Panc1 (cell line): ENCODE measurements at regions not wholly inside any gene's neighbourhood (a gene's known extent, or its start where the extent isn't known, plus 50 kb on each side); places are given as distances from the start of the nearest gene placed in this dataset.
A peak's percentile ranks its signal among the peaks of the same experiment; 100 is the strongest.

Experiments used
- ATAC-seq: fragments of 200-7000 bp; cut with Tn5 transposase; 2 replicates; pipeline ENCODE4 v1.9.1; 2020; ENCODE audit warnings: mild to moderate bottlenecking, moderate library complexity
- BruUV-seq: library from RNA; stranded (reverse); fragments of 400-500 nt; replicated peaks from 2 replicates; lab custom pipeline; 2021; lab: Mats Ljungman, UMichigan
- CTCF ChIA-PET: fragments of 300-600 bp; sonication (Branson Sonifier 250); formaldehyde crosslinking; loops from one replicate; lab custom pipeline; 2022; ENCODE audit warnings: antibody characterized with exemption; lab: Charles Lee
- POLR2A ChIA-PET: fragments of 300-600 bp; sonication (Branson Sonifier 250); formaldehyde crosslinking; loops from one replicate; lab custom pipeline; 2022; ENCODE audit warnings: antibody characterized with exemption; lab: Charles Lee
- DNase-seq: peaks from one replicate; pipeline ENCODE4 v3.0.0-alpha.2; 2010; ENCODE audit warnings: low read depth, low spot score
- H3K27ac ChIP-seq: 2 replicates; pipeline ENCODE4 v1.5.1; 2011; ENCODE audit warnings: mild to moderate bottlenecking, low read length, inconsistent platforms
- H3K27me3 ChIP-seq: fragments of 200-500 bp; sonication (Bioruptor generic); 2 replicates; pipeline ENCODE4 v1.6.0; 2014; ENCODE audit warnings: low read length, inconsistent platforms; ENCODE audit not compliant: control insufficient read depth, insufficient read depth
- H3K36me3 ChIP-seq: fragments of 200-500 bp; sonication (Bioruptor generic); 2 replicates; pipeline ENCODE4 v1.5.1; 2014; ENCODE audit warnings: inconsistent platforms, mild to moderate bottlenecking, low read length, moderate library complexity; ENCODE audit not compliant: control insufficient read depth, insufficient read depth
- H3K4me1 ChIP-seq: 2 replicates; pipeline ENCODE4 v1.5.1; 2011; ENCODE audit warnings: inconsistent platforms, mild to moderate bottlenecking, low read length, moderate library complexity; ENCODE audit not compliant: control insufficient read depth, insufficient read depth
- H3K4me3 ChIP-seq, 2 experiments: 2 replicates each; pipeline ENCODE4 v1.5.1; 2011 to 2012; ENCODE audit warnings: low read depth in 2 of 2, low read length in 2 of 2, mild to moderate bottlenecking in 2 of 2, inconsistent platforms in 1 of 2, moderate library complexity in 1 of 2
- H3K9me3 ChIP-seq: fragments of 200-500 bp; sonication (Bioruptor generic); 2 replicates; pipeline ENCODE4 v1.5.1; 2014; ENCODE audit warnings: low read depth, mild to moderate bottlenecking, inconsistent platforms, low read length, moderate library complexity; ENCODE audit not compliant: control insufficient read depth, insufficient read depth
- POLR2AphosphoS5 ChIP-seq: IDR thresholded peaks from 2 replicates; pipeline ENCODE4 v1.6.1; 2012; ENCODE audit warnings: mild to moderate bottlenecking, low read depth, low read length, moderate library complexity
- SIN3A ChIP-seq: IDR thresholded peaks from 2 replicates; pipeline ENCODE4 v1.6.1; 2012; ENCODE audit warnings: low read depth, mild to moderate bottlenecking, low read length, moderate library complexity, borderline replicate concordance; ENCODE audit not compliant: insufficient read depth
- TCF7L2 ChIP-seq: IDR thresholded peaks from 2 replicates; pipeline ENCODE4 v1.6.1; 2011; ENCODE audit warnings: mild to moderate bottlenecking, low read depth, low read length, inconsistent platforms
- in situ Hi-C: cut with HindIII; loops from 2 replicates; pipeline ENCODE4 v1.10.0; 2016; ENCODE audit warnings: low sequenced_read_pairs, low pct_unique_long_range_greater_than_20kb
- intact Hi-C: fragments of 100-400 bp; cut with micrococcal nuclease; formaldehyde crosslinking; loops from one replicate; pipeline ENCODE4 v1.10.0; 2022; ENCODE audit not compliant: unreplicated experiment
- TF ChIP-seq, protein P1 (sequence below): fragments of 450-650 bp; IDR thresholded peaks from 2 replicates; pipeline ENCODE4 v1.5.1; 2017; ENCODE audit warnings: mild to moderate bottlenecking
- TF ChIP-seq, protein P2 (sequence below), 2 experiments: IDR thresholded peaks; 2 replicates each; pipeline ENCODE4 v1.6.1; 2011 to 2012; ENCODE audit warnings: low read depth in 2 of 2, control low read depth in 1 of 2, low read length in 1 of 2, mild to moderate bottlenecking in 1 of 2, moderate library complexity in 1 of 2; ENCODE audit not compliant: insufficient read depth in 1 of 2

DNA sequence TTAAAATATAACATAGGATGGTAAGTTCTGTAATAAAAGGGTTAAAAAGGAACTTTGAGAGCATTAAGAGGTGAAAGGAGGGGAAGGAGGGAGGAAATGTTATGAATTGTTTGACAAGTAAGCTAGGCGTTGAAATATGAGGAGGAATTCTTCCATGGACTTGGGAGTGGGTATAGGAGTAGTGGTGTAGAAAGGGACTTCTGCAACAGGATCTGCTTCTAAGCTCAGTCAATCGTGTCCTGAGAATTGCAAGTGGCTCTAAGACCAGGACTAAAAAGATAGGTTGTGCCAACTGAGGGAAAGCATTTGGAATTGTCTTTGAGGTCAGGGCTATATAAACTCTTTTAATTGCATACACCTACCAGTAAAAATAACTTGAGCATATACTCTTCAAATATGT, 74.1 kb upstream of the SLC38A2 start:
- peaks cover 59% of the 10 kb centered on the region for H3K4me1 ChIP-seq
- peak overlapping the region; percentile 78 for H3K27ac ChIP-seq
- intact Hi-C loops (no loop called here), in situ Hi-C loops (no loop called here)
- no peaks in the 10 kb centered on the region for H3K36me3 ChIP-seq
- DNase-seq (no peak), ATAC-seq (peak; percentile 59; the same call in 1 of the 2 replicates)
- H3K9me3 ChIP-seq = no peaks in the 10 kb centered on the region
- no peak overlapping the region for H3K4me3 ChIP-seq
- ChIA-PET CTCF (no interaction called here), POLR2A (interaction anchor here (0.6 to 0.7 kb wide), 2 partner anchors 211 to 1758 kb away, joined by 3 read pairs; no protein-coding TSS in a partner anchor)
- H3K27me3 ChIP-seq = no peaks in the 10 kb centered on the region
- BruUV-seq = no TSS peak
- TF ChIP-seq TCF7L2 = peak; percentile 42; the same call in 1 of the 2 replicates
- no peak for TF ChIP-seq SIN3A

DNA sequence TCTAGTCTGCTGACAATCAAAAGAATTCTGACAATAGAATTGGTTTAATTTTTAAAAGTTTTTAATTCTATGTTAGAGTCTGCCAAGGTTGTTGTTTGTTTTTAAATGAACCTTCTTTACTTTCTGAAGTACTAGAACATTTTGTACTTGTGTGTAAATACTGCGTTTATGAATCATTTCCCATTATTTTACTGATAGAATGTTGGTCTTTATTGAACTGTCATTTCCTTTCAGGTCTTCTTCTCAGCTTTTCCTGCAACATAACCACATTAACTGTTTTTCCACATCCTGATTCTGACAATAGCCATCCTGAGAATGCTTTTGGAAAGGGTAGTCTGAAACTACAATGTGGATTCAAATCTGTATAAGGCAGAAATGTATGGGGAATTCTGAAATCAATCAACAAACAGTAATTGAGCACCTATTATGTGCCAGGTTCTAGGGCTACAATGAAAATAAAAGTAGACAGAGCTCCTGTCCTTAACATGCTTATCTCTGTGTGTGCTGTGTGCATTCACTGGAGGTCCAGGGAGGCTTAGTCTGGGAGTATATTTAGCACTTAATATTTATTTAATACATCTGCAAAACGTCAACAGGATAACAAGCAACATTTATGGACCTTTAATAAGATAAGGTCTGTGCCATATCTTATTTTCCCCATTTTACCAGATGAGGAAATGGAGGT, 73.1 kb upstream of the SLC38A2 start:
- CTCF ChIA-PET = no interaction called here
- Histone ChIP-seq H3K27me3 (no peaks in the 10 kb centered on the region), H3K4me3 (no peak overlapping the region), H3K36me3 (no peaks in the 10 kb centered on the region), H3K27ac (peak overlapping the region; percentile 78), H3K9me3 (no peaks in the 10 kb centered on the region), H3K4me1 (peaks cover 50% of the 10 kb centered on the region)
- BruUV-seq = no TSS peak
- POLR2A ChIA-PET = no interaction called here
- in situ Hi-C loops = no loop called here
- TF ChIP-seq, protein P1, sequence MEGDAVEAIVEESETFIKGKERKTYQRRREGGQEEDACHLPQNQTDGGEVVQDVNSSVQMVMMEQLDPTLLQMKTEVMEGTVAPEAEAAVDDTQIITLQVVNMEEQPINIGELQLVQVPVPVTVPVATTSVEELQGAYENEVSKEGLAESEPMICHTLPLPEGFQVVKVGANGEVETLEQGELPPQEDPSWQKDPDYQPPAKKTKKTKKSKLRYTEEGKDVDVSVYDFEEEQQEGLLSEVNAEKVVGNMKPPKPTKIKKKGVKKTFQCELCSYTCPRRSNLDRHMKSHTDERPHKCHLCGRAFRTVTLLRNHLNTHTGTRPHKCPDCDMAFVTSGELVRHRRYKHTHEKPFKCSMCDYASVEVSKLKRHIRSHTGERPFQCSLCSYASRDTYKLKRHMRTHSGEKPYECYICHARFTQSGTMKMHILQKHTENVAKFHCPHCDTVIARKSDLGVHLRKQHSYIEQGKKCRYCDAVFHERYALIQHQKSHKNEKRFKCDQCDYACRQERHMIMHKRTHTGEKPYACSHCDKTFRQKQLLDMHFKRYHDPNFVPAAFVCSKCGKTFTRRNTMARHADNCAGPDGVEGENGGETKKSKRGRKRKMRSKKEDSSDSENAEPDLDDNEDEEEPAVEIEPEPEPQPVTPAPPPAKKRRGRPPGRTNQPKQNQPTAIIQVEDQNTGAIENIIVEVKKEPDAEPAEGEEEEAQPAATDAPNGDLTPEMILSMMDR = no peak
- TF ChIP-seq TCF7L2 = no peak
- TF ChIP-seq, protein P2, sequence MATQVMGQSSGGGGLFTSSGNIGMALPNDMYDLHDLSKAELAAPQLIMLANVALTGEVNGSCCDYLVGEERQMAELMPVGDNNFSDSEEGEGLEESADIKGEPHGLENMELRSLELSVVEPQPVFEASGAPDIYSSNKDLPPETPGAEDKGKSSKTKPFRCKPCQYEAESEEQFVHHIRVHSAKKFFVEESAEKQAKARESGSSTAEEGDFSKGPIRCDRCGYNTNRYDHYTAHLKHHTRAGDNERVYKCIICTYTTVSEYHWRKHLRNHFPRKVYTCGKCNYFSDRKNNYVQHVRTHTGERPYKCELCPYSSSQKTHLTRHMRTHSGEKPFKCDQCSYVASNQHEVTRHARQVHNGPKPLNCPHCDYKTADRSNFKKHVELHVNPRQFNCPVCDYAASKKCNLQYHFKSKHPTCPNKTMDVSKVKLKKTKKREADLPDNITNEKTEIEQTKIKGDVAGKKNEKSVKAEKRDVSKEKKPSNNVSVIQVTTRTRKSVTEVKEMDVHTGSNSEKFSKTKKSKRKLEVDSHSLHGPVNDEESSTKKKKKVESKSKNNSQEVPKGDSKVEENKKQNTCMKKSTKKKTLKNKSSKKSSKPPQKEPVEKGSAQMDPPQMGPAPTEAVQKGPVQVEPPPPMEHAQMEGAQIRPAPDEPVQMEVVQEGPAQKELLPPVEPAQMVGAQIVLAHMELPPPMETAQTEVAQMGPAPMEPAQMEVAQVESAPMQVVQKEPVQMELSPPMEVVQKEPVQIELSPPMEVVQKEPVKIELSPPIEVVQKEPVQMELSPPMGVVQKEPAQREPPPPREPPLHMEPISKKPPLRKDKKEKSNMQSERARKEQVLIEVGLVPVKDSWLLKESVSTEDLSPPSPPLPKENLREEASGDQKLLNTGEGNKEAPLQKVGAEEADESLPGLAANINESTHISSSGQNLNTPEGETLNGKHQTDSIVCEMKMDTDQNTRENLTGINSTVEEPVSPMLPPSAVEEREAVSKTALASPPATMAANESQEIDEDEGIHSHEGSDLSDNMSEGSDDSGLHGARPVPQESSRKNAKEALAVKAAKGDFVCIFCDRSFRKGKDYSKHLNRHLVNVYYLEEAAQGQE (IDR thresholded peaks at IDR 0.05; ENCODE audit: insufficient read depth in 1 of 2, low read depth in 2 of 2, low read length in 1 of 2) = no peak
- TF ChIP-seq POLR2AphosphoS5 = no peak
- TF ChIP-seq SIN3A = no peak
- no peak for ATAC-seq
- intact Hi-C loops = no loop called here
- DNase-seq = no peak

DNA sequence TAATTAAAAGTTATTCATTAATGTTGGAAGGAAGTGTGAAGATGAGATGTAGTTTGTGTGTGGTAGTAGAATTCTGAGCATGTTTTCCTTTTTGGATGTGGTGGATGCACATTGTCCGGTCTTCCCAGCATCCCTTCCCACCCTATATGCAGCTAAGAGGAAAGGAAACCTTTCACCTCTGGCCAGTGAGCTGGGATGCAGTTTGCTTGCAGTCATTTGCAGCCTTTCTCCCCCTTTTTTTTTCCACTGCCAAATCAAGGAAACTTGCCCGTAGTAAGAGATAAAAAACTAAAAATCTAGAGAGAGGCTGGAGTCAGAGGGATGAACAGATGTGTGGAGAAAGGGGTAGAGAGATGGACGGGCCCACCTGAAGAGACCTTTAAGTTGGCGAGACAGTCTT, 72.5 kb upstream of the SLC38A2 start:
- DNase-seq = no peak
- TF ChIP-seq POLR2AphosphoS5 = no peak
- TF ChIP-seq, protein P2 (IDR thresholded peaks at IDR 0.05; ENCODE audit: insufficient read depth in 1 of 2, low read depth in 2 of 2, low read length in 1 of 2) = no peak
- Histone ChIP-seq H3K4me3 (no peak overlapping the region), H3K4me1 (peaks cover 44% of the 10 kb centered on the region), H3K27ac (peak overlapping the region; percentile 78), H3K36me3 (no peaks in the 10 kb centered on the region), H3K27me3 (no peaks in the 10 kb centered on the region), H3K9me3 (no peaks in the 10 kb centered on the region; the same call in 1 of the 2 replicates)
- ChIA-PET CTCF (no interaction called here), POLR2A (no interaction called here)
- intact Hi-C loops (no loop called here), in situ Hi-C loops (no loop called here)
- ATAC-seq = no peak
- no TSS peak for BruUV-seq
